ENCODE measurements at regions not wholly inside any gene's neighbourhood (a gene's known extent, or its start where the extent isn't known, plus 50 kb on each side); places are given as distances from the start of the nearest gene placed in this dataset.

- no peak for TF ChIP-seq EZH2 (IDR thresholded peaks at IDR 0.05; ENCODE audit: low read length, unreplicated experiment)
- TF ChIP-seq CTCF (conservative IDR thresholded peaks at IDR 0.05; ENCODE audit: low read depth, low read length), result no peak
Measured at GRCh38 chr17:70426752-70427151, 257.4 kb downstream of the KCNJ2 start.
